Right renal cortex interstitium (tissue), 3 donors: ENCODE measurements at regions not wholly inside any gene's neighbourhood (a gene's known extent, or its start where the extent isn't known, plus 50 kb on each side); places are given as distances from the start of the nearest gene placed in this dataset.

Experiments
- DNase-seq, 3 donors: peaks; one replicate each; pipeline ENCODE4 v3.0.0-alpha.2; 2013; ENCODE audit warnings: low read depth in 3 of 3, low spot score in 2 of 3

DNA sequence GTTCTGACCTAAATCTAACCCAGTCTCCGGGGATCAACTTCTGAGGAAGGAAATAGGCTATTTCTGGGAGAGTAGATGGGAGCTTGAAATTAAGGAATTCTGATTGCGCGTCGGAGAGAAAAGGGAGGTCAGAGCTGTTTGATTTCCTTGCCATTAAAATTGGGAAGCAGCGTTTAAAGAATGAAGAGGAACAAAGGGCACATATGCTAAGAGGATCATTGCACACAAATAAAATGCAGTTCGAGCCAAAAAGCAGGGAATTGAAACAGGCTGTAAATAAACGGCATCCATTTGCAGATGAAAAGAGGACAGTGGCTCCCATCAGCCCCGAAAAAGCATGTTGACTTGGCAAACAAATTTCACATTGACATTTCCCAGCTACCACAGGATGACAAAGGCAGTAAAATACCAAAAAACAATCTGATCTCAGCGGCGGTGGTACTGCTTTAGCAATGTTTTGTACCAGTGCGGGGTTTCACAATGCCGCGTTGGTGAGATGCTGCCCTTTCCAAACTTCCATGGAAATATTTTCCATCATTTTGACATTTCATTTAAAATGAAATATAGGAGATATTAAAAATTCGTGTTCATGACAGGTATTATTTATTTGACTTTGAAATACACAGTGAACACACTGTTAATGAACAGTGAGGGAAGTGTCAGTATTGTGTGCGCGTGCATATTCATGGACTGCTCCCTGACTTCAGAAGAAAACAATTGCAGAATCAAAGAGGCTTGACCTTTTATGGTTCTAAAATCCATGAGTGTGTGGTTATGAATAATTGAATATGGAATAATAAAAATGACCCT, 108.8 kb downstream of the SQOR start:
- DNase-seq = no peak

DNA sequence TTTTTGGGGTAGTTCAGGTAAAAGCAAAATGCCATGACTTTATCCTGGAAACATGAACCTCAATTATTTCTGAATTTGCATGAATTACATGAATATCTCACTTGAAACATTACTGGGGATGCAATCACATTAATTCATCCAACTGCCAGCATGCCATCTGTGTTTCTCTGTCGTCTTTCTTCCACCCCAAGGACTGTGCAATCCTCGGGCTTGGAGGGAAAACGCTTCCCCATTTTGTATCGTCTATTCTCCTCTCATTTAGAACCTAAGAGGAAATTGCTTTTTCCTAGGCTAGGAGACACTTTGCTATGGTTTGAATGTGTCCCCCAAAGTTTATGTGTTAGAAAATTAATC, 109.4 kb downstream of the SQOR start:
- no peak for DNase-seq

DNA sequence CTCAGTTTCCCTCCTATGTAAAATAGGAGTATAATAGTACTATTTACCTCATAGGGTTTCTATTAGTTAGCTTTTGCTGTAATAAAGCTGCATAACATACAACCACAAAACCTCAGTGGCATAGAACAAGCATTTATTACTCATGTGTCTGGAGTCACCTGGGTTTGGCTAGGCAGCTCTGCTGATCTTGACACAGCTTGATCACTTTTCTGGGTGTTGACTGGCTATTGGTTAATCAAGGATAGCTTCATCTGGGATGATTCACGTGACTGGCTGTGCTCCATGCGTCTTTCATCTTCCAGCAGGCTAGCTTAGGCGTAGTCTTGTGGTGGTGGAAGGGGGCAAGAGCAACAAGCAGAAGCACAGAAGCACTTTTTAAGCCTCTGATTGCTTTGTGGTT, 112.6 kb downstream of the SQOR start:
- no peak for DNase-seq

DNA sequence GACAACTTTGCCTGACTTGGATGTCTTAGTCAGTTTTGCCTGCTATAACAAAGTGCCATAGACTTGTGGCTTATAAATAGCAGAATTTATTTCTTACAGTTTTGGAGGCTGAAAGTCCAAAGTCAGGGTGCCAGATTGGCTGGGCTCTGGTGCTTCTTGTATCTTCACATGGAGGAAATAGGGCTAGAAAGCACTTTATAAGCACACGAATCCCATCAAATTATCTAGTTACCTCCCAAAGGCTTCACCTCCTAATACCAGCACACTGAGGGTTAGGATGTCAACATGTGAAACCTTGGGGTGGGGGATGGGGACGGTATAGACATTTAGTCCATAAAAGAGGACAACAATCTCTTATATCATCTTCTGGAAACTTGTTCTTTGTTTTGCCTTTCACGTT, 116.8 kb downstream of the SQOR start:
- DNase-seq = no peak

DNA sequence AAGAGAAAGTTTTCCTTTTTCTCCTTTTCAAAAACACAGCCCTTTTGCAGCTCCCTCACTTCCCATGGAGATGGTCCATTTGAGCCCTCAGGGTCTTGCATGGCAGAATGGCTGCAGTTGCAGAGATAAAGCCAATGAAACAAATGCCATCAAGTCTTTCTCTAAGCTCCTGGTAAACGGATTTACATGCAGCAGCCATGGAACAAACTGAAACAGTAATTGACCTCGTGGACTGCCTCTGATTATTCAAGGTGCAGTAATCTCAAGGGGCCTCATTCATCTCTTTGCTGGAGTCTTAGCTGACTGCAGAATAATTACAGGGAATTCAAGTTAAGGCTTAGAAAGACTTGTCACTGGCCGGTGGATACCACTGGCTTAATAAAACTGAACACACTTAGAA, 125.1 kb downstream of the SQOR start:
- DNase-seq = no peak

DNA sequence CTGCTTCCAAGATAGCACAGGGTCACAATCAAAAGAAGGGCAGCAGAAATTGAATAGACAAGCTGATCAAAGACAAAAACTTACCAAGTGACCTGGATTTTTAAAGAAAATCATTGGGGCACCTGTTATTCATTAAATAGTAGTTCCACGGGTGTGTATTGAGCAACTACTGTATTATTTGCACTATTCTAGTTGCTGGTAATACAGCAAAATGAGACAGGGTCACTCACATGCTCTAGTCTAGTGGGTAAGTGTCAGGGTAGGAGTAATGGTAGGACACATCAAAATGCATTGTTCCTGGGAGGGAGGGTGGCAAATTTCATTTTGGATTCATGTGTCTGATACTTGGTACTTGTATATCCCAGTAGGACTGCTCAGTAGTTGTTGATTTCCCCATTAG, 127.9 kb downstream of the SQOR start:
- no peak for DNase-seq

GRCh38 chr15:45763170-45763869, 128.5 kb downstream of the SQOR start:
- DNase-seq = no peak

GRCh38 chr15:45773149-45773548, 138.3 kb downstream of the SQOR start:
- no peak for DNase-seq

DNA sequence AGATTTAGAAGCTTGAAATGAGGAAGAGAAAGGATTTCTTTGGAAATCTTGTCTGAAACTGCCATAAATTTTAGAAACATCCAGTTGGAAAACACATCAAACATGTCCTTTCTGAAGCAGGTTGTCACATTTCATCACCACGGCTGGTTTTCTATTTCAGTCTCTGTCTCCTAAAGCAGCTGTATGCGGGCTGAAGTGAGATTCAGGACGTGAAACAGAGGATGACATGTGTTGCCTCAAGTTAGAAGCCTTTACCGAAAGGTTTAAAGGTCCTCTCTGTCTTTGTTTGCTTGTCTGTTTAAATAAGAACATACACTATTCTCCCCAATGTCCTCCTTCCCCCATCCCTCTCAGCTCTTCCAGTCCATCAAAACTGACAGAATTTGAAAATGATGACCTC, 141.9 kb downstream of the SQOR start:
- DNase-seq = no peak

GRCh38 chr15:45777781-45778180, 143.0 kb downstream of the SQOR start:
- no peak for DNase-seq

GRCh38 chr15:45780352-45780751, 145.5 kb downstream of the SQOR start:
- DNase-seq = no peak

GRCh38 chr15:45784656-45785055, 149.8 kb downstream of the SQOR start:
- DNase-seq = no peak

DNA sequence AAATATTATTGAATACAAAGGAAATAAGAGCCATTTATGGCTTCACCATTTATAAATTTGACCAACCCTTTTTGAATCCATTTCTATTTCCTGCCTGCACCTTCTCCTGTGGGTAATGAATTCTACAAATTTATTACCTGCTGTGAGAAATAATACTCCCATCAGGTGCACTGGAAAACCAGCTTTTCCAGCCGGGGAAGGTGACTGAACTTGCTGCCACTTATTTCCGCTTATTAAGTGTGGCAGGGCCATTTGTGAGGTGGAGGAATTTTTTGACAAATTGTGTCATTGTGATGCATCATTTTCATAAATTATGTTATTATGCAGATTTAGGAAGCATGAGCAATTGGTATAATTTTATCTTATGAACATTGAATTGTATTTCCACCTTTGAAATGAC, 151.1 kb downstream of the SQOR start:
- no peak for DNase-seq

DNA sequence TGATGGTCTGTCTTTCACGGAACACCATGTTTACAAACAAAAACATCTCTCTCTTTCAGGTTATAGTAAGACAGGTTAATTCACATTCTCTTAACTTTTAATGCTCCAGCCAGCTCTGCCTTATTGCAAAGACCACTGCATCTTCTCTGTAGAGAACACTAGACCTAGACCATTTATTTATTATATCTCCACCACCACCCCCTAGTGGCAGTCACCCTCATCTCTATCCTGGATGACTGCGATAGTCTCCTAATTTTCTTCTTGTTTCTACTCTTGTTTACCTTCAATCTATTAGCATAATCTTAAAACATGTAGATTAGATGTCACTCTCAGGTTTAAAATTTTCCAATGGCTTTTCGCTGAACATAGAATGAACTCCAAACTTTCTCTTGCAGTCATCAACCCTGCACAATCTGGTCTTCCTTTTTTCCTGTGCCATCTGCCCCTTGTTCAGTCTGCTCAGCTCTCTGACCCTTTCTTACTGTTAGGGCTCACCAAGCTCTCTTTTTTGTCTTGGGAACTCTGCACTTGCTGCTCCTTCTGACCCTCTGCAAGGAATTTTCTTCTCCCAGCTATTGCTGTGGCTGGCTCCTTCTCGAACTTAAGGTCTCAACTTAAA, 155.6 kb downstream of the SQOR start:
- DNase-seq = no peak

GRCh38 chr15:45794304-45794703, 159.5 kb downstream of the SQOR start:
- no peak for DNase-seq

- DNase-seq = no peak
Observed at GRCh38 chr15:45794712-45795439, 160.0 kb downstream of the SQOR start.

DNA sequence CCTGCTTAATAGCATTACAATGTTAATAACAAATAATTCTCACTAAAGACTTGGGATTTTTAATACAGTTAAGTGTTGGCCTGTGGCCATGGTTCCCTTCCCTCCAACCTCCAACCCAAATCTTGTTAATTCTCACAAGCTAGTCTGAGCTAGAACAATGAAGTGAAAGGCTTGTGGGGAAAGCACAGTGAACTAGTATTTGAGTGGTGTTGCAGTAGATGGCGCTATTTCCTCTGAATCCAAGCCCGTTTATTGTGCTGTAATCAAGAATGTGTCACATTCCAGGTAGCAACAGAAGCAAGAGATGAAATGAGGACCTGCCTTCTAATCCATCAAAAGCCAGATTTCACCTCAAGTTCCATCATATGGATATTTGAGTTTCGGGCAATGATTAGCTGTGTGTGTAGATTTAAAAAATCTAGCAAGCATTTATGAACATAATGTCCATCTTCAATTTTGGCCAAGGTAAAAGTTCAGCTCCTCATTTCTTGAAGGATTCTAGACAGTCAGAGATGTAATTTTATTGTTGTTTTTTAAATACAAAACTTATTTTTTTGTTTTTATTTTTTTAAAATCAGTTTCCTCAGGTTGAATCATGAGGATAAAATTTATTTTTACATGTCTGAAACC, 160.7 kb downstream of the SQOR start:
- peak; percentile 20 to 40 (median 37) for DNase-seq

DNA sequence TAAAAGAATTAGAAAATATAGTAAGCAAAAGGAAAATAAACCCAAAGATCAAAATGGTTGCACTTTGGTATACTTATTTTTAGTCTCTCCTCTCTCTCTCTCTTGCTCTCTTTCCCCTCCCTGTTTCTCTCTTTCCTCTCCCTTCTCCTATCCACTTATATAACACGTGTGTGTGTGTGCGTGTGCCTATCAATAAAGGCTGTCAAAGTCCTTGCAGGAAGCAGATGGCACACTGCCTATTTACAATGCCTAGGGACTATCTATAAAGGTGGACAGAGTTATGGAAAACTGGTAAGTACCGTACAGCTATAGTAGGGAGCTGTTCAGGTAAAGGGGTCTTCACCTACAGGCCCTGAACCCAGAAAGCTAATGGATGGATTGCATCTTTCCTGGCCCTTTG, 161.6 kb downstream of the SQOR start:
- DNase-seq = no peak

GRCh38 chr15:45799508-45799907, 164.7 kb downstream of the SQOR start:
- no peak for DNase-seq

DNA sequence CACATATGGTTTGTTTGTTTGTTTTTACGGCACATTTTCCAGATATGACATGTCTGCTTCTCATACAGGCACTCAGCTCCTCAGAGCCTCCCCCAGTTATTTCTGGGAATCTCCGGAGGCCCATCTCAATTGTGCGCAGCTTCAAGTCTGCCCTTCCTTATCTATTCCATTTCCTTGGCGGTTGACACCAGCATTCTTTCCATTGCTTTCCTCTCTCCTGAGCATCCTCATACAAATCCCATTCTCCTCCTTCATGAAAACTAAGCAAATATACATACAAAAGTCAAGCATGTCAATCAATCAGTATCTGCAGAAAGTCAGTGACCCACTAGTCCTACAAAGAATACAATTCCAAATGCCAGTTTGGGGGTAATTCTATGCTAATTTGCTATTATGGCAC, 166.7 kb downstream of the SQOR start:
- DNase-seq = no peak

- DNase-seq = no peak
Observed at GRCh38 chr15:45802140-45802539, 167.3 kb downstream of the SQOR start.
